GM23248 (cell line): ENCODE measurements at regions not wholly inside any gene's neighbourhood (a gene's known extent, or its start where the extent isn't known, plus 50 kb on each side); places are given as distances from the start of the nearest gene placed in this dataset.

Source experiments
- EZH2 ChIP-seq: fragments of 200-600 bp; sonication (generic); IDR thresholded peaks from 2 replicates; pipeline ENCODE4 v1.6.1; 2018; ENCODE audit warnings: antibody characterized with exemption, mild to moderate bottlenecking; ENCODE audit not compliant: insufficient read depth, poor library complexity, severe bottlenecking
- EZH2phosphoT487 ChIP-seq: fragments of 200-600 bp; sonication (generic); IDR thresholded peaks from 2 replicates; pipeline ENCODE4 v1.6.1; 2018; ENCODE audit warnings: antibody characterized with exemption, moderate library complexity, mild to moderate bottlenecking, low read depth; ENCODE audit not compliant: insufficient read depth

DNA sequence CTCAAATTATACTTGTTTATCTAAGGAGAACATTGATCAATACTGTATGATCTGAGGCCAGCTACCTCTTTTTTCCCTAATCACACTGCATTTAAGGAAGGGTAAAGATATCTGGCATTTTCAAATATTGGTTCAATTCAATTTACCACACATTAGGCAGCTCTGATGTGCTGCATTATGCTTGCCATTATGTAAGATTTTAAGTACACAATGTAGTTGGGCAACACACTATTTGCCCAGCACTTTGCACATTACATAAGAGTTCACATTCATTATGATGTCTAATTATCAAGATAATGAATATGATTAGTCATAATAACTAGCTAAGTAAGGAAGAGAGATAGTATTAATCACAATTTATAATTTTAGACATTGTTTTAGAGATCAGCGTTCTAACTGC is 196.3 kb downstream of the BCHE start:
- TF ChIP-seq EZH2 (no peak), EZH2phosphoT487 (no peak)
